ENCODE measurements at regions not wholly inside any gene's neighbourhood (a gene's known extent, or its start where the extent isn't known, plus 50 kb on each side); places are given as distances from the start of the nearest gene placed in this dataset.

DNA sequence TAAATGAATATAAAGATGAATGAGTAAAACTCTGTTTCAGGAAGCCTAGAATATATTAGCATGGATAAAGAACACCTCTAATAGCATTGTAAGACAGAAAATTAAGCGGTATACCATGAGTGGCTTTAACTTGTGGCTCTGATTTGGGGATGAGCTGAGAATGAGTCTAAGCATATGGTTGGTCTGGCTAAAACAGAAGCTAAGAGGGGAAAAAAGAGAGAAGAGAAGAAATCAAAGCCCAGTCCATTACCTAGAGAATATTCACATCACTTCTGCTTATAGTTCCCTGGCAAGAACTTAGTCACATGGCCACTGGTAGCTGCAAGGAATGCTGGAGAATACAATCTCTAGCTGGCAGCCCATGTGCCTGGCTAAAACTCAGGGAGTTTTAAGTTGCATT, 414.5 kb downstream of the PRDM5 start:
- no peaks in the 10 kb centered on the region for H3K36me3 Mint-ChIP-seq
- H3K9me3 Mint-ChIP-seq: peaks cover 11 to 33% (median 17%) of the 10 kb centered on the region in 6 donors
- H3K27me3 Mint-ChIP-seq (ENCODE audit: low read depth in 3 of 3): no peaks in the 10 kb centered on the region
- no peak for DNase-seq
- no peak overlapping the region for H3K27ac Mint-ChIP-seq
- H3K4me1 Mint-ChIP-seq: no peaks in the 10 kb centered on the region
- H3K4me3 Mint-ChIP-seq: no peak overlapping the region

DNA sequence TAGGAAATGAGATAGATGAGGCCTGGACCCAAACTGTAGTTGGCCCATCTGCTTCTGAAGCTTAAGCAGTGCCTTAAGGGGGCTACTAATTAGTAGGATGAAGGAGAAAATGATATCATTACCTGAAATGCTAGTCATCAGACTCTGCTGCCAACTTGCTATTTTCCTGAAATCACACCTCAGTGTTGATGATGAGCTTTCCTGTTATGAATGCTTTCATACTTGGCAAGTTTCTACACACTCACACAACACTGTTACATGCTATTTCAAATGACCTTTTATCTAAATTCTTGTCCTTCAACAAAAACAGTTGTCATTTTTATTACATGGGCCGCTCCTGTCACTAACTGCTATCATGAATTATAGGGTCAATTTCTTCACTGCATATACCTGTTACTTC, 416.0 kb downstream of the PRDM5 start:
- no peak overlapping the region for H3K27ac Mint-ChIP-seq
- DNase-seq: no peak

DNA sequence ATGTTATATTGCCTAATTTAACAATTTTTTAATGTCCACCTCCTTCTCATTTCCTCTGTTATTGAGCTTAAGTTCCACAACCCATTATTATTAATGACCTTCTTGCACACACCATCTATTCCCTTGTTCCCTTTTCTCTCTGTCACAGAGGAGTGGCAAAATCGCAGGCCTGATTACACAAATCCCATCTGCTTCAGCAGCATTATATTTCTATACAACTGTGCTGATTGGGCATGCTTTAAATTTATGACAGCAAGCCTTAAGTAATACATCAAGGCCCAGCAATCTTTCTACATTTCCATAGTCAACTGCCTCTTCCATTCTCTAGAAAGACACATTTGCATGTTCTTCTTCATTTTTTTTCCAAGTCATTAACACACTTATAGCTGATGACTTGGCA, 423.8 kb downstream of the PRDM5 start:
- no peak for DNase-seq
- Mint-ChIP-seq H3K9me3 (peaks cover 2 to 19% (median 8%) of the 10 kb centered on the region in 6 donors), H3K27ac (no peak overlapping the region), H3K4me1 (no peaks in the 10 kb centered on the region), H3K36me3 (no peaks in the 10 kb centered on the region), H3K4me3 (no peak overlapping the region), H3K27me3 (ENCODE audit: low read depth in 3 of 3) (peaks cover 0 to 5% (median 1%) of the 10 kb centered on the region in 3 donors)

More for the DNA sequence above, 416.0 kb downstream of the PRDM5 start:
- H3K4me3 Mint-ChIP-seq: no peak overlapping the region
- H3K36me3 Mint-ChIP-seq: no peaks in the 10 kb centered on the region
- no peaks in the 10 kb centered on the region for H3K4me1 Mint-ChIP-seq
- peaks cover 3 to 32% (median 10%) of the 10 kb centered on the region in 6 donors for H3K9me3 Mint-ChIP-seq
- no peaks in the 10 kb centered on the region for H3K27me3 Mint-ChIP-seq (ENCODE audit: low read depth in 3 of 3)

DNA sequence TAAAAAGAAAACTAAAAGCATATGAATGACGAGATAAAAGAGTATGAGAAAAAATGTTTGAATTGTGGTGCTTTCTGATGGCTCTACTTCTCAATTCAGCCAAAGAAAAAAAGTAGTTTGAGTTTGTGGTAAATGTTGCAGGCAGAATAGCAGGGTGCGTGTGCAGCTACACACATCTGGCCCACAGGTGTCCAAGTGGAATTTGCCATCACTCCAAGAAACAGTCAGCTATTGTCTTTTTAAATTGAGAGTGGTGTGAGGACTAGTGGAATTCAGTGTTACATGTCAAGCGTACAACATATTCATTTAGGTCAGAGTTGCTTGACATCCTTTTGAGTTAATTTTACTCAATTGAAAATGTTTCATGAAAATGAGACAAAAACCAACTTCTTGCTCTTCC, 424.8 kb upstream of the MAD2L1 start:
- Mint-ChIP-seq H3K4me3 (no peak overlapping the region), H3K4me1 (no peaks in the 10 kb centered on the region)

DNA sequence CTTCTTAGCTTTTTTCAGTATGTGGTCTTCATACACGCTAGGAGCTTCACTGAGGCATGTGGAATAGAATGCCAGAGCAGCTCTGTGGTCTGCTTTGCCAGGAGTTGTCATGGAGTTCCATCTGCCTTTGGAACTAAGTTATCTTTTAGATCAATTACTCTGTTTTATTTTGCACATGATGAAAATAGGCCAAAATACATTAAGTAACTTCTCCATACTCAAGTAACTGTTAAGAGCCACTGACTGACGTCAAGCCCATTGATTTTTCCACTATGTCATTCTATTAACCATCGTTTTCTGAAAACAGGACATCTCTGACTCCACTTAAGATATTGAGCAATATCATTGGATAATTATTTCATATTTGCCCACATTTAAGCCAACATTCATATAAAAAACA, 415.1 kb upstream of the MAD2L1 start:
- Mint-ChIP-seq H3K4me1 (no peaks in the 10 kb centered on the region), H3K9me3 (peaks cover under 1 to 9% (median 3%) of the 10 kb centered on the region in 6 donors), H3K27me3 (ENCODE audit: low read depth in 3 of 3) (no peaks in the 10 kb centered on the region), H3K36me3 (no peaks in the 10 kb centered on the region), H3K27ac (no peak overlapping the region), H3K4me3 (no peak overlapping the region)
- no peak for DNase-seq

More for the DNA sequence above, 424.8 kb upstream of the MAD2L1 start:
- peaks cover 0 to 1% (median 0%) of the 10 kb centered on the region in 3 donors for H3K27me3 Mint-ChIP-seq (ENCODE audit: low read depth in 3 of 3)
- no peak for DNase-seq
- H3K27ac Mint-ChIP-seq: no peak overlapping the region
- H3K36me3 Mint-ChIP-seq: no peaks in the 10 kb centered on the region
- H3K9me3 Mint-ChIP-seq: peaks cover 2 to 19% (median 6%) of the 10 kb centered on the region in 6 donors

DNA sequence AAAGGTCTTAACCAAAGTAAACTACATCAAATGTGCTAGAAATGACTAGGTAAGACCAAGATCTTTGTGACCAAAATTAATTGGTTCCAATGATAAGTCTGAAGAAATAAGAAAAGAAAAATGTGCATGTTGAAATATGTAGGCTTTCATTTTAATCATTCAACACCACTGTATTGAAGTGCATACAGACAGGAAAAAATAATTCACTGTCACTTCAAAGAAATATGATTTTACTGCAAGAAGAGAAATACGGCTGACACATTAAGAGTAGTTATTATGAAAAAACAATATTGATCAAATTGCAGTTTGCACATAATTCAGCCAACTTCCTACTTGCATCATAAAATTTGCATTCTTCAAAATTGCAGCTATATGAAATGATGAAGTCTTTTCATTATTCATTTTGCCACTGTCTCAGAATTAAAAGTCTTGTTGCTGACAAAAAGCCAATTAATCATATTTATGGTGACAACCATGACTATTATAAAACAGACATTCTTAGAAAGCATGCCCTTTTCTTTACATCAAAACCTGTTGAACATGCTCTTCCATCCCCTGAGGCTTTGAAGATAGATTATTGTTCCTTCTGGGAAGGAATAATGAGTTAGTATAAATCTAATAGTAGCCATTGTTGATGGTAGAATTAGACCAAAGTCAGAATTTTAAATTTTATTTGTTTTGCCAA, 405.9 kb upstream of the MAD2L1 start:
- H3K36me3 Mint-ChIP-seq: no peaks in the 10 kb centered on the region
- H3K4me3 Mint-ChIP-seq: no peak overlapping the region
- H3K27ac Mint-ChIP-seq: no peak overlapping the region
- no peaks in the 10 kb centered on the region for H3K27me3 Mint-ChIP-seq (ENCODE audit: low read depth in 3 of 3)
- no peaks in the 10 kb centered on the region for H3K4me1 Mint-ChIP-seq
- no peak for DNase-seq
- H3K9me3 Mint-ChIP-seq: peaks cover 0 to 10% (median 3%) of the 10 kb centered on the region in 6 donors

DNA sequence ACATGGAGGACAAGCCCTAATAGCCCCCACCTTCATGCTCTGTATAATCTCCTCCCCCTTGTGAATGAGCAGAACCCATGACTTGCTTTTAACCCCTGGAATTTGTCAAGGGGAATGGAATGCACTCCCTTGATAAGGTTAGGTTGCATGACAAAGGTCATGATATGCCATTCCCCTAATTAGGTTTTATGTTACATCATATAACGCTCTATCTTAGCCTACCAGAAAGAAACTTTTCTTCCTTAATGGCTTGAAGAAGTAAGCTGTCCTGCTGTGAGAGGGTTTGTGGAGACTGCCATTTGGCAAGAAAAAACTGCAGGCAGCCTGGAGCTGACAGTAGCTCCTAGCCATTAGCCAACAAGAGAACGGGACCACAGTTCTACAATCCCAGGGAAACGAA, 399.8 kb upstream of the MAD2L1 start:
- H3K4me3 Mint-ChIP-seq: no peak overlapping the region
- H3K4me1 Mint-ChIP-seq: no peaks in the 10 kb centered on the region
- no peak for DNase-seq
- peaks cover 7 to 23% (median 12%) of the 10 kb centered on the region in 6 donors for H3K9me3 Mint-ChIP-seq
- H3K36me3 Mint-ChIP-seq: peaks cover 0 to 5% (median 0%) of the 10 kb centered on the region in 3 donors
- H3K27me3 Mint-ChIP-seq (ENCODE audit: low read depth in 3 of 3): no peaks in the 10 kb centered on the region
- H3K27ac Mint-ChIP-seq: no peak overlapping the region

DNA sequence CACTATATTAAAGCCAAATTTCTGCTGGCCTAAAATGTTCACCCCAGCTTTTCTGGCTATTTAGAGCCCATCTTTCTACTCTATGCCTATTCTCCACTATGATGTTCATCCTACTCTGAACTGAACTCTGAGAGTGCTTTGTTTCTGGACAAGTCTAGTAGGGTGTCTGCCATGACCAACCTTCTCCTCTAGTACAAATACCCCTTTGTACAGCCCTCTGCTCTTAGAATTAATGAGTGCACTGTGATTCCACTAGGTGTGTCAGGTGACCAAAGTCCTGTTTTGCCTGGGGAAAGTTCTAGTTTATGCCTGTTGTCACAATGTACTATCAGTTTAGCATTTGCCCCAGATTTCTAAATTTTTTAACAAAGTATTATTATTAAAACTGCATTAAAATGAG, 388.1 kb upstream of the MAD2L1 start:
- H3K27ac Mint-ChIP-seq: no peak overlapping the region
- H3K4me3 Mint-ChIP-seq: no peak overlapping the region

DNA sequence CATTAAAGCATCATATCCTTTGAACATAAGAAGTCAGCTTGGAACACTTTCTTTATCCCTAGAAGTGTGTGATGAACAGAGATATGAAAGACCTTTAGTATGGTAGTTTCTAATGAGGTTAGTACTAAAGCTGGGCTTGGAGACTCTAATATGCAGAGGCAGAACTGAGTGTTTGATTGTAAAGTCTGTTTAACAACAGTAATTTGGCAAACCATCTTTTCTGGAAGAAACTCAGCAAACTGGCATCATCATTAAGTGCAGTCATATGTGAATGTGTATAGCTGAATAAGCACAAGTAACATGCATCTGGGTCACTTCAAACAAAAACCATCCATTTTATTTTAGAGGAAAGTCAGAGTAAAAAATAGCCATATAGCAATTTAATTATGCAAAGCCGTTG, 385.9 kb upstream of the MAD2L1 start:
- DNase-seq: no peak

More for the DNA sequence above, 388.1 kb upstream of the MAD2L1 start:
- no peaks in the 10 kb centered on the region for H3K4me1 Mint-ChIP-seq
- H3K27me3 Mint-ChIP-seq (ENCODE audit: low read depth in 3 of 3): peaks cover 0 to 2% (median 0%) of the 10 kb centered on the region in 3 donors
- no peaks in the 10 kb centered on the region for H3K36me3 Mint-ChIP-seq
- peaks cover 0 to 6% (median 2%) of the 10 kb centered on the region in 6 donors for H3K9me3 Mint-ChIP-seq
- DNase-seq: no peak

DNA sequence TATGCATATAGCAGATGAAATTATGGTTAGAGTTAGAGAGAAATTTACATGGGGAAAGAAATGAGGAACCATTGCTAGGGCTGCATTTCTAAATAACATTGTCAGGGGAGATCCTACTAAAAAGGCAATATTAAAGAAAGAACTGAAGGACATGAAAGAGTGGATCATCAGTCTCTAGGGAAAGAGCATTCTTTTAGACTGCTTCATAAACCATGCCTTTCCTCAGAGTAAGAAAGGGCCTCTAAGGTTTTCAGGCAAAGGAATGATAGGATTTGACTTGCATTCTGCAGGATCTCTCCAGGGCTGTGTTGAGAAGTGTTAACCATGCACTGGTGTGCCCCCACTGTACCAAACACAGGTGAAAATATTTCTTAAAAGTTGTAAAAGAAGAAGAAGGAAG, 385.4 kb upstream of the MAD2L1 start:
- H3K4me1 Mint-ChIP-seq: no peaks in the 10 kb centered on the region
- DNase-seq: no peak
- peaks cover 0 to 5% (median 2%) of the 10 kb centered on the region in 3 donors for H3K27me3 Mint-ChIP-seq (ENCODE audit: low read depth in 3 of 3)
- H3K36me3 Mint-ChIP-seq: no peaks in the 10 kb centered on the region
- H3K4me3 Mint-ChIP-seq: no peak overlapping the region
- no peak overlapping the region for H3K27ac Mint-ChIP-seq
- H3K9me3 Mint-ChIP-seq: peaks cover 2 to 6% (median 3%) of the 10 kb centered on the region in 6 donors

More for the DNA sequence above, 385.9 kb upstream of the MAD2L1 start:
- Mint-ChIP-seq H3K36me3 (no peaks in the 10 kb centered on the region), H3K4me3 (no peak overlapping the region), H3K27ac (no peak overlapping the region), H3K9me3 (peaks cover 2 to 6% (median 3%) of the 10 kb centered on the region in 6 donors), H3K27me3 (ENCODE audit: low read depth in 3 of 3) (peaks cover 0 to 5% (median 2%) of the 10 kb centered on the region in 3 donors), H3K4me1 (no peaks in the 10 kb centered on the region)

DNA sequence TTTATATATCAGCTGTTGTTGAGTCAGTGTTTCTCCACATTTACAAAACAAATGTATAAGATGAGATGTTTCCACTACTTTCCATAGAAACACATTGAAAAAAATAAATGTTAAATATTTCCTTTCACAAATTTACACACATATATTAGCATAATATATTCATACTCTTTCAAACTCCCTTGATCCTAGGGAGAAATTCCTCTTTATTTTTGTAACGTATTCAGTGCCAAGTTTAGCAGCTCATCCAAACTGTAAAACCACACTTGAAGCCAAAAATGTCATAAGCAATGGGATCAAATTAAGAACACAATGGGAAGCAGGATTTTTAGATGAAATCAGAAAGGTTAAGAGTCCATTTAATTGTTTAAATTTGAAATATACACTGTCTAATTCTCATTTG, 381.1 kb upstream of the MAD2L1 start:
- Mint-ChIP-seq H3K9me3 (peaks cover 2 to 10% (median 5%) of the 10 kb centered on the region in 6 donors), H3K4me3 (no peak overlapping the region), H3K27ac (no peak overlapping the region), H3K4me1 (no peaks in the 10 kb centered on the region), H3K36me3 (no peaks in the 10 kb centered on the region), H3K27me3 (ENCODE audit: low read depth in 3 of 3) (peaks cover 0 to 5% (median 2%) of the 10 kb centered on the region in 3 donors)
- DNase-seq: no peak

DNA sequence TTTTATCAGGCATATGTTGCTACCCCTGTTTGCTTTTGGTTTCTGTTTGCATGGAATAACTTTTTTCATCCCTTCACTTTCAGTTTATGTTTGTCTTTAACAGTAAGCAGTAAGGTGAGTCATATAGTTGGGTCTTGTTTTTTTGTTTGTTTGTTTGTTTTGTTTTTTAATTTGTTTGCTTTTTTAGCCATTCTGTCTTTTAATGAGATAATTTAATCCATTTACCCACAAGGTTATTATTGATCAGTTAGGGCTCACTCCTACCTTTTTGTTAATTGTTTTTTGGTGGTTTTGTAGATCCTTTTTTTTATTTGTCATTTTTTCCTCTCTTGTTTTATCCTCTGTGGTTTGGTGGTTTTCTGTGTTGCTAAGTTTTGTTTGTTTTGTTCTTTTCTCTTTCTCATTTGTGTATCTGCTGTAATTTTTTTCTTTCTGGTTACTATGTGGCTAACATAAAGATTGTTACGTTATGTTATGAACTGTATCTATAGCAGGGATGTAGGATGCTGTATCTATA, 379.5 kb upstream of the MAD2L1 start:
- Mint-ChIP-seq H3K4me3 (no peak overlapping the region), H3K27me3 (ENCODE audit: low read depth in 3 of 3) (peaks cover 0 to 3% (median 2%) of the 10 kb centered on the region in 3 donors), H3K36me3 (no peaks in the 10 kb centered on the region), H3K27ac (no peak overlapping the region), H3K9me3 (peaks cover 2 to 10% (median 4%) of the 10 kb centered on the region in 6 donors), H3K4me1 (no peaks in the 10 kb centered on the region)
- no peak for DNase-seq

DNA sequence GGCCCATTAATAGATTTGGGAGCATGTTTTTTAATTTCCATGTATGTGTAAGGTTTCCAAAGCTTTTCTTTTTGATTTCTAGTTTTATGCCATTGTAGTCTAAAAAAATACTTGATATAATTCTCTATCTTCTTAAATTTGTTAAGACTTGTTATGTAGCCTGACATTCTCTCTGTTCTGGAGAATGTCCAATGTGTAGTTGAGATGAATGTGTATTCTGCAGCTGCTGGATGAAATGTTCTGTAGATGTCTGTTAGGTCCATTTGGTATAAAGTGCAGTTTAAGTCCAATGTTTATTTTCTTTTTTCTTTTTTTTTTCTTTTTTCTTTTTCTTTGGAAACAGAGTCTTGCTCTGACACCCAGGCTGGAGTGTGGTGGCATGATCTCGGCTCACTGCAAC, 378.5 kb upstream of the MAD2L1 start:
- no peak overlapping the region for H3K4me3 Mint-ChIP-seq
- H3K27me3 Mint-ChIP-seq (ENCODE audit: low read depth in 3 of 3): peaks cover 0 to 3% (median 2%) of the 10 kb centered on the region in 3 donors
- no peaks in the 10 kb centered on the region for H3K36me3 Mint-ChIP-seq
- H3K27ac Mint-ChIP-seq: no peak overlapping the region
- H3K9me3 Mint-ChIP-seq: peaks cover 0 to 10% (median 3%) of the 10 kb centered on the region in 6 donors
- DNase-seq: no peak
- no peaks in the 10 kb centered on the region for H3K4me1 Mint-ChIP-seq

DNA sequence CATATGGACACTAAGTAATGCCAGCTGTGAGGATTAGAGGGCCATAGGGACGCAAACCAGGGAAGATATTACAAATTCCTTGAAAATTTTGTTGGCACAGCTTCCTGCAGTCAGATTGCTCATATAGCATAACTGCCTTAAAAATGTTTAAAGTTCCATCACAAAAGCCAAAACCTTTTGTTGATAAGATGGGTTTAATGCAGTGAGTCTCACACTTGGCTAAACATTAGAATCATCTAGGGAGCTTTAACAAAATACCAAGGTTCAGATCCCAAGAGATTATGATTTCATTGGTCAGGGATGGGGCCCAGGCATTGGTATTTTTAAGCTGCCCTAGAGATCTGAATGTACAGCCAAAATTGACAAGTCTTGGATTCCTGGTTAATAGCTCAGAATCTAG, 376.5 kb upstream of the MAD2L1 start:
- no peak for DNase-seq
- H3K36me3 Mint-ChIP-seq: no peaks in the 10 kb centered on the region
- no peak overlapping the region for H3K27ac Mint-ChIP-seq
- H3K27me3 Mint-ChIP-seq (ENCODE audit: low read depth in 3 of 3): no peaks in the 10 kb centered on the region
- peaks cover 0 to 8% (median 3%) of the 10 kb centered on the region in 6 donors for H3K9me3 Mint-ChIP-seq
- H3K4me1 Mint-ChIP-seq: no peaks in the 10 kb centered on the region
- H3K4me3 Mint-ChIP-seq: no peak overlapping the region

DNA sequence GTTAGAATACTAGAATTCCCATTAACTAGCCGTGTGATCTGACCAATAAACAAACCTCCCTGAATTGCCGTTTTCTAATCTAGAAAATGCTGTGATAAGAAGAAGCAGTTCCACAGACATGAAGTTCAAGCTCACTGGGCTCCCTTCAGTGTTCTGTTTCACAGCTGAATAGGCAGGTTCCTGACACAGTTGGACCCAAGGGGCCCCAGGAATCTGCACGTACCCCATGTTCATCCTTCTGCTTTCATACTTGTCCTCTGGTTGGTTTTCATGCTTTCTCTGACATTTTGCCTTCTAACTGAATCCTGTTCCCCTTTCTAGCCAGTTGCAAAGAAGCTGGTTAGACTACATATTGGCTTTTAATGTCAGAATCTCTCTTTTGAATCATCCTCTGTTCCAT, 374.1 kb upstream of the MAD2L1 start:
- DNase-seq: no peak
- no peaks in the 10 kb centered on the region for H3K27me3 Mint-ChIP-seq (ENCODE audit: low read depth in 3 of 3)
- H3K4me1 Mint-ChIP-seq: no peaks in the 10 kb centered on the region
- no peak overlapping the region for H3K4me3 Mint-ChIP-seq
- no peaks in the 10 kb centered on the region for H3K36me3 Mint-ChIP-seq
- peaks cover 0 to 8% (median 2%) of the 10 kb centered on the region in 6 donors for H3K9me3 Mint-ChIP-seq
- H3K27ac Mint-ChIP-seq: no peak overlapping the region

Measured in immature natural killer cell (primary cell).